NCI-H2196 (cell line): ENCODE measurements at regions not wholly inside any gene's neighbourhood (a gene's known extent, or its start where the extent isn't known, plus 50 kb on each side); places are given as distances from the start of the nearest gene placed in this dataset.
"Not testable (repeated sequence)": the region's sequence is repeated elsewhere in the genome, so short reads cannot be mapped to it uniquely, and the experiment has no call there.

Experiments
- DNase-seq: peaks from one replicate; lab custom pipeline; 2025; ENCODE audit not compliant: unreplicated experiment; lab: John Stamatoyannopoulos, UW

- DNase-seq: no peak
Measured at GRCh38 chr4:149983931-149984330, 94.3 kb upstream of the DCLK2 start.

GRCh38 chr4:149985981-149986380 is 92.3 kb upstream of the DCLK2 start:
- DNase-seq: no peak

GRCh38 chr4:149986917-149987316 is 91.3 kb upstream of the DCLK2 start:
- no peak for DNase-seq

GRCh38 chr4:149987330-149988086 is 90.7 kb upstream of the DCLK2 start:
- no peak for DNase-seq

GRCh38 chr4:149988087-149988410 is 90.2 kb upstream of the DCLK2 start:
- no peak for DNase-seq

- no peak for DNase-seq
Measured at GRCh38 chr4:149993030-149993429, 85.2 kb upstream of the DCLK2 start.

- no peak for DNase-seq
Measured at GRCh38 chr4:149995134-149995756, 83.0 kb upstream of the DCLK2 start.

- DNase-seq: no peak
Measured at GRCh38 chr4:149997881-149998421, 80.3 kb upstream of the DCLK2 start.

GRCh38 chr4:149999485-150000074 is 78.7 kb upstream of the DCLK2 start:
- DNase-seq: peak; percentile 43

- no peak for DNase-seq
Measured at GRCh38 chr4:150001815-150002214, 76.4 kb upstream of the DCLK2 start.

GRCh38 chr4:150002561-150002960 is 75.7 kb upstream of the DCLK2 start:
- no peak for DNase-seq

GRCh38 chr4:150004481-150004880 is 73.8 kb upstream of the DCLK2 start:
- no peak for DNase-seq

- no peak for DNase-seq
Measured at GRCh38 chr4:150005537-150005936, 72.7 kb upstream of the DCLK2 start.

- no peak for DNase-seq
Measured at GRCh38 chr4:150006197-150006596, 72.0 kb upstream of the DCLK2 start.

- DNase-seq: no peak
Measured at GRCh38 chr4:150007512-150007911, 70.7 kb upstream of the DCLK2 start.

GRCh38 chr4:150008546-150008945 is 69.7 kb upstream of the DCLK2 start:
- no peak for DNase-seq

GRCh38 chr4:150009533-150009932 is 68.7 kb upstream of the DCLK2 start:
- DNase-seq: no peak

GRCh38 chr4:150010525-150011126 is 67.6 kb upstream of the DCLK2 start:
- peak; percentile 31 for DNase-seq

- no peak for DNase-seq
Measured at GRCh38 chr4:150012851-150013360, 65.3 kb upstream of the DCLK2 start.

GRCh38 chr4:150015910-150016309 is 62.3 kb upstream of the DCLK2 start:
- not testable (repeated sequence) for DNase-seq

GRCh38 chr4:150016621-150017020 is 61.6 kb upstream of the DCLK2 start:
- not testable (repeated sequence) for DNase-seq

- DNase-seq: no peak
Measured at GRCh38 chr4:150018257-150018656, 60.0 kb upstream of the DCLK2 start.
